GM12878 (cell line): ENCODE measurements at regions not wholly inside any gene's neighbourhood (a gene's known extent, or its start where the extent isn't known, plus 50 kb on each side); places are given as distances from the start of the nearest gene placed in this dataset.

Experiments used
- ATAC-seq: fragments of 200-7000 bp; cut with Tn5 transposase; 3 replicates; pipeline ENCODE4 v1.9.1; 2020; ENCODE audit warnings: mild to moderate bottlenecking, moderate library complexity
- BruUV-seq: library from RNA; stranded (reverse); fragments of 400-500 nt; replicated peaks from 2 replicates; lab custom pipeline; 2021; lab: Mats Ljungman, UMichigan
- CTCF ChIA-PET: fragments of 300-600 bp; sonication (Branson Sonifier 250); formaldehyde crosslinking; extraction: SDS; loops from one replicate; lab custom pipeline; 2021; ENCODE audit warnings: inconsistent platforms; lab: Yijun Ruan, JAX
- POLR2A ChIA-PET: fragments of 350-600 bp; formaldehyde crosslinking; extraction: SDS; loops from one replicate; lab custom pipeline; 2021; ENCODE audit warnings: inconsistent platforms; lab: Charles Lee
- RAD21 ChIA-PET: fragments of 300-600 bp; sonication (Branson Sonifier 250); formaldehyde crosslinking; loops from one replicate; lab custom pipeline; 2023; ENCODE audit warnings: antibody characterized with exemption; ENCODE audit not compliant: unreplicated experiment; lab: Charles Lee
- SMC1A ChIA-PET: fragments of 300-600 bp; sonication (Branson Sonifier 250); formaldehyde crosslinking; loops from one replicate; lab custom pipeline; 2023; ENCODE audit not compliant: unreplicated experiment, uncharacterized antibody; lab: Charles Lee
- DNase-seq: peaks from one replicate; pipeline ENCODE4 v3.0.0-alpha.2; 2011; ENCODE audit warnings: low read depth, low spot score
- FAIRE-seq: peaks from 3 replicates; lab custom pipeline; 2011; peaks lifted over from hg19 to GRCh38; lab: Jason Lieb, UNC
- H2AFZ ChIP-seq: 2 replicates; pipeline ENCODE4 v1.6.0; 2011; ENCODE audit warnings: low read depth, low read length, control low read depth; ENCODE audit not compliant: control insufficient read depth
- H3K27ac ChIP-seq: 2 replicates; pipeline ENCODE4 v1.5.1; 2011; ENCODE audit warnings: control low read depth; ENCODE audit not compliant: control insufficient read depth, insufficient read depth
- H3K27me3 ChIP-seq, 2 experiments: replicated peaks in 1 of 2; 2 replicates each; pipeline versions ENCODE4 v1.6.0 to v1.6.1; 2011; ENCODE audit warnings: low read length in 1 of 2; ENCODE audit not compliant: control insufficient read depth in 2 of 2, insufficient read depth in 2 of 2
- H3K36me3 ChIP-seq, 2 experiments: 2 replicates each; pipeline ENCODE4 v1.5.1; 2011; ENCODE audit warnings: low read length in 1 of 2; ENCODE audit not compliant: control insufficient read depth in 2 of 2, insufficient read depth in 2 of 2
- H3K4me1 ChIP-seq: 2 replicates; pipeline ENCODE4 v1.6.1; 2011; ENCODE audit warnings: mild to moderate bottlenecking, low read length, moderate library complexity, mixed read lengths; ENCODE audit not compliant: control insufficient read depth, insufficient read depth
- H3K4me2 ChIP-seq: 2 replicates; pipeline ENCODE4 v1.6.0; 2011; ENCODE audit warnings: control low read depth; ENCODE audit not compliant: control insufficient read depth, insufficient read depth
- H3K4me3 ChIP-seq: fragments of 200-600 bp; sonication (generic); 2 replicates; pipeline ENCODE4 v1.5.1; 2016
- H3K79me2 ChIP-seq: 2 replicates; pipeline ENCODE4 v1.6.0; 2011; ENCODE audit warnings: low read length; ENCODE audit not compliant: control insufficient read depth, insufficient read depth
- H3K9ac ChIP-seq: 2 replicates; pipeline ENCODE4 v1.8.0; 2011; ENCODE audit warnings: low read length, control low read depth, mixed read lengths; ENCODE audit not compliant: control insufficient read depth, insufficient read depth
- H3K9me3 ChIP-seq: replicated peaks from 3 replicates; pipeline ENCODE4 v1.5.1; 2011; ENCODE audit warnings: mild to moderate bottlenecking, low read length; ENCODE audit not compliant: control insufficient read depth, insufficient read depth
- H4K20me1 ChIP-seq: 2 replicates; pipeline ENCODE4 v1.6.0; 2011; ENCODE audit not compliant: control insufficient read depth, insufficient read depth
- BRCA1 ChIP-seq: IDR thresholded peaks from 2 replicates; pipeline ENCODE4 v1.6.1; 2011; ENCODE audit warnings: low read depth, low read length, improper control_type of control experiment
- CREM ChIP-seq: IDR thresholded peaks from 2 replicates; pipeline ENCODE4 v1.6.1; 2014; ENCODE audit warnings: antibody characterized with exemption, low read depth
- NFIC ChIP-seq: IDR thresholded peaks from 2 replicates; pipeline ENCODE4 v1.6.1; 2012; ENCODE audit warnings: low read depth, mild to moderate bottlenecking, inconsistent platforms, low read length, moderate library complexity
- NFYA ChIP-seq: IDR thresholded peaks from 2 replicates; pipeline ENCODE4 v1.6.1; 2011; ENCODE audit warnings: low read depth, mild to moderate bottlenecking, low read length, improper control_type of control experiment, borderline replicate concordance
- SMAD1 ChIP-seq: fragments of 450-650 bp; IDR thresholded peaks from 2 replicates; pipeline ENCODE4 v1.6.1; 2018; ENCODE audit warnings: mild to moderate bottlenecking, low read depth; ENCODE audit not compliant: partially characterized antibody
- SMAD5 ChIP-seq: IDR thresholded peaks from 2 replicates; pipeline ENCODE4 v1.6.1; 2016; ENCODE audit warnings: antibody characterized with exemption, low read depth
- SUZ12 ChIP-seq: fragments of 200-600 bp; sonication (generic); IDR thresholded peaks from one replicate; pipeline ENCODE4 v1.6.1; 2018; ENCODE audit warnings: antibody characterized with exemption, mild to moderate bottlenecking; ENCODE audit not compliant: unreplicated experiment
- TCF3 ChIP-seq: IDR thresholded peaks from 2 replicates; pipeline ENCODE4 v1.6.1; 2012; ENCODE audit warnings: low read depth, mild to moderate bottlenecking, low read length, borderline replicate concordance; ENCODE audit not compliant: insufficient read depth
- WGBS: methylation state at CpG from one replicate; pipeline ENCODE4 v1.1.6; 2016; ENCODE audit warnings: low lambda C conversion rate; ENCODE audit not compliant: insufficient replicate concordance, insufficient coverage; ENCODE audit errors: missing lambda C conversion rate; 5-methylcytosine and 5-hydroxymethylcytosine counted together
- in situ Hi-C: fragments of 300-500 bp; cut with MboI; formaldehyde crosslinking; loops from 9 replicates; pipeline ENCODE4 v1.14.3; 2018; ENCODE audit warnings: mixed read lengths
- intact Hi-C: fragments of 100-400 bp; cut with micrococcal nuclease; formaldehyde crosslinking; loops from one replicate; pipeline ENCODE4 v1.14.2; 2022; ENCODE audit not compliant: unreplicated experiment
- TF ChIP-seq, protein P1 (sequence below): IDR thresholded peaks from 2 replicates; pipeline ENCODE4 v1.6.1; 2011; ENCODE audit warnings: borderline replicate concordance, low read depth, mild to moderate bottlenecking, moderate library complexity, low read length; ENCODE audit not compliant: insufficient read depth, poor library complexity, severe bottlenecking
- TF ChIP-seq, protein P2 (sequence below): fragments of 450-650 bp; IDR thresholded peaks from 2 replicates; pipeline ENCODE4 v1.6.1; 2018; ENCODE audit warnings: mild to moderate bottlenecking, low read depth, moderate library complexity; ENCODE audit not compliant: partially characterized antibody
- TF ChIP-seq, protein P3 (sequence below): fragments of 450-650 bp; IDR thresholded peaks from 2 replicates; pipeline ENCODE4 v1.6.1; 2017; ENCODE audit warnings: mild to moderate bottlenecking, low read depth, inconsistent platforms; ENCODE audit not compliant: poor library complexity, severe bottlenecking

DNA sequence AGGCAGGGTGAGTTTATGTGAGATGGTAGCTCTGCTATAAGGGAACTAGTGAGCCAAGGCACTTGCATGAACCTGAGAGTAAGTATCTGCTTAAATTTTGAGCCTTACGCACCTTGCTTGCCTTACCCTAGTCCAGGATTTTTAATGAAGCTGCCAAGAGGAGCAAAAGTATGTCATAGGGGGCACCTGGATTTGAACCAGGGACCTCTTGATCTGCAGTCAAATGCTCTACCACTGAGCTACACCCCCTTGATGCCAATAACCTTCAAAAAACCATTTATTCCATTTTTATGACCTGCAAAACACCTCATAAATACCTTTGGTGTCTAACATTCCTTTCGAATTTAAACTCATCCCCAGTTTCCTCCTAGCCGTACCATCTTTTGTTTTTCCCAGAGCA lies 88.3 kb upstream of the ACP3 start (continued):
- TF ChIP-seq SUZ12: no peak
- TF ChIP-seq, protein P1, sequence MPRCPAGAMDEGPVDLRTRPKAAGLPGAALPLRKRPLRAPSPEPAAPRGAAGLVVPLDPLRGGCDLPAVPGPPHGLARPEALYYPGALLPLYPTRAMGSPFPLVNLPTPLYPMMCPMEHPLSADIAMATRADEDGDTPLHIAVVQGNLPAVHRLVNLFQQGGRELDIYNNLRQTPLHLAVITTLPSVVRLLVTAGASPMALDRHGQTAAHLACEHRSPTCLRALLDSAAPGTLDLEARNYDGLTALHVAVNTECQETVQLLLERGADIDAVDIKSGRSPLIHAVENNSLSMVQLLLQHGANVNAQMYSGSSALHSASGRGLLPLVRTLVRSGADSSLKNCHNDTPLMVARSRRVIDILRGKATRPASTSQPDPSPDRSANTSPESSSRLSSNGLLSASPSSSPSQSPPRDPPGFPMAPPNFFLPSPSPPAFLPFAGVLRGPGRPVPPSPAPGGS: no peak
- TF ChIP-seq, protein P2, sequence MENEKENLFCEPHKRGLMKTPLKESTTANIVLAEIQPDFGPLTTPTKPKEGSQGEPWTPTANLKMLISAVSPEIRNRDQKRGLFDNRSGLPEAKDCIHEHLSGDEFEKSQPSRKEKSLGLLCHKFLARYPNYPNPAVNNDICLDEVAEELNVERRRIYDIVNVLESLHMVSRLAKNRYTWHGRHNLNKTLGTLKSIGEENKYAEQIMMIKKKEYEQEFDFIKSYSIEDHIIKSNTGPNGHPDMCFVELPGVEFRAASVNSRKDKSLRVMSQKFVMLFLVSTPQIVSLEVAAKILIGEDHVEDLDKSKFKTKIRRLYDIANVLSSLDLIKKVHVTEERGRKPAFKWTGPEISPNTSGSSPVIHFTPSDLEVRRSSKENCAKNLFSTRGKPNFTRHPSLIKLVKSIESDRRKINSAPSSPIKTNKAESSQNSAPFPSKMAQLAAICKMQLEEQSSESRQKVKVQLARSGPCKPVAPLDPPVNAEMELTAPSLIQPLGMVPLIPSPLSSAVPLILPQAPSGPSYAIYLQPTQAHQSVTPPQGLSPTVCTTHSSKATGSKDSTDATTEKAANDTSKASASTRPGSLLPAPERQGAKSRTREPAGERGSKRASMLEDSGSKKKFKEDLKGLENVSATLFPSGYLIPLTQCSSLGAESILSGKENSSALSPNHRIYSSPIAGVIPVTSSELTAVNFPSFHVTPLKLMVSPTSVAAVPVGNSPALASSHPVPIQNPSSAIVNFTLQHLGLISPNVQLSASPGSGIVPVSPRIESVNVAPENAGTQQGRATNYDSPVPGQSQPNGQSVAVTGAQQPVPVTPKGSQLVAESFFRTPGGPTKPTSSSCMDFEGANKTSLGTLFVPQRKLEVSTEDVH: no peak

DNA sequence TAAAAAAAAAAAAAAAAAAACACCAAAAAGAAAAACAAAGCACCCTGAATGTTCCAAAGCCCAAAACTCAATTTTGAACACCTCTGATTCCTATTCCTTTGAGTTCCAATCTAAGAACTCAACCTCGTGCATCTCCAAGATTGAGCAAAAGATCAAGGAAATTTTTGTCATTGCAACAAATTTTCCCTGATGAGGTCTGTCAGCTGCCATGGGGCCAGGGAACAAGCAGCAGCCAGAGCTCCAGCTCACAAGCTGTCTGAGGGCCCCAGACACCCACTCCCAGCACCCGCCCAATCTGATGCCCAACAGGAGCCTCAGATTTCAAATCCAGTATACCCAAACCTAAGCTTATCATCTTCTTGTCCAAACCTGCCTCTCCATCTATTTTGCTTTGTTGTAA lies 87.6 kb upstream of the ACP3 start:
- intact Hi-C loops (no loop called here), in situ Hi-C loops (no loop called here)
- H3K4me2 ChIP-seq: no peak overlapping the region
- no peaks in the 10 kb centered on the region for H4K20me1 ChIP-seq
- no peaks in the 10 kb centered on the region for H3K27me3 ChIP-seq
- H3K4me1 ChIP-seq: no peaks in the 10 kb centered on the region
- CTCF ChIA-PET: interaction anchor here (1.8 kb wide), 1 partner anchor 10 kb away, joined by 6 read pairs; no protein-coding TSS in a partner anchor
- no peak overlapping the region for H3K9ac ChIP-seq
- H3K9me3 ChIP-seq: no peaks in the 10 kb centered on the region
- no peak for DNase-seq
- H3K4me3 ChIP-seq: no peak overlapping the region
- no peak for ATAC-seq
- no peaks in the 10 kb centered on the region for H3K36me3 ChIP-seq
- H2AFZ ChIP-seq: no peak overlapping the region
- TF ChIP-seq, protein P3, sequence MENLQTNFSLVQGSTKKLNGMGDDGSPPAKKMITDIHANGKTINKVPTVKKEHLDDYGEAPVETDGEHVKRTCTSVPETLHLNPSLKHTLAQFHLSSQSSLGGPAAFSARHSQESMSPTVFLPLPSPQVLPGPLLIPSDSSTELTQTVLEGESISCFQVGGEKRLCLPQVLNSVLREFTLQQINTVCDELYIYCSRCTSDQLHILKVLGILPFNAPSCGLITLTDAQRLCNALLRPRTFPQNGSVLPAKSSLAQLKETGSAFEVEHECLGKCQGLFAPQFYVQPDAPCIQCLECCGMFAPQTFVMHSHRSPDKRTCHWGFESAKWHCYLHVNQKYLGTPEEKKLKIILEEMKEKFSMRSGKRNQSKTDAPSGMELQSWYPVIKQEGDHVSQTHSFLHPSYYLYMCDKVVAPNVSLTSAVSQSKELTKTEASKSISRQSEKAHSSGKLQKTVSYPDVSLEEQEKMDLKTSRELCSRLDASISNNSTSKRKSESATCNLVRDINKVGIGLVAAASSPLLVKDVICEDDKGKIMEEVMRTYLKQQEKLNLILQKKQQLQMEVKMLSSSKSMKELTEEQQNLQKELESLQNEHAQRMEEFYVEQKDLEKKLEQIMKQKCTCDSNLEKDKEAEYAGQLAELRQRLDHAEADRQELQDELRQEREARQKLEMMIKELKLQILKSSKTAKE: no peak
- TF ChIP-seq NFIC: no peak
- no peak for TF ChIP-seq SMAD5
- no peak for TF ChIP-seq TCF3
- TF ChIP-seq CREM: no peak
- no peak for TF ChIP-seq SMAD1
- TF ChIP-seq BRCA1: no peak
- no peak for TF ChIP-seq NFYA
- TF ChIP-seq, all 136 proteins: peak for 0
- FAIRE-seq: no peak
- no TSS peak for BruUV-seq
- no peaks in the 10 kb centered on the region for H3K79me2 ChIP-seq
- WGBS: 12% methylated on average over 2 of the region's 2 CpGs
- RAD21 ChIA-PET: no interaction called here
- SMC1A ChIA-PET: interaction anchor here (0.6 kb wide), 1 partner anchor 17 kb away, joined by 3 read pairs; no protein-coding TSS in a partner anchor
- POLR2A ChIA-PET: no interaction called here
- H3K27ac ChIP-seq: no peak overlapping the region
